ENCODE measurements at regions not wholly inside any gene's neighbourhood (a gene's known extent, or its start where the extent isn't known, plus 50 kb on each side); places are given as distances from the start of the nearest gene placed in this dataset.

DNA sequence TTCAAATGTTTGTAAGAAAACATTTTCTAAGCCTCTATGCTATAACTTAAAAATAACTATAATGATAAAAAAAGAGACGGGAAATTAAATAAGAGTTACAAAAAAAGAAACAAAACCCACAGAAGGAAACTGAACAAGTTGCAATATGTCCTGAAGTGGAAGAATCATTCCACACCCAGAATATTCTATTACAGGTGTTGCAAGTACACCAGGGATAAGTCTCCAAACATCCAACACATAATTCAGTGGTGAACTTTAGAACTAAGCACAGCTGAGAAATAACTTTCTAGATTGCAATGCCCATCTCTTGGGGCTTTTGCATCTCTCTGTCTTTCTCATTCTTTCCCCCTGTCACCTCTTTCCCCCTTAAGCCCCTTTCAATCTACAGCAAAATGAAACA, 325.2 kb downstream of the BRINP1 start:
- CTCF ChIA-PET: no interaction called here

DNA sequence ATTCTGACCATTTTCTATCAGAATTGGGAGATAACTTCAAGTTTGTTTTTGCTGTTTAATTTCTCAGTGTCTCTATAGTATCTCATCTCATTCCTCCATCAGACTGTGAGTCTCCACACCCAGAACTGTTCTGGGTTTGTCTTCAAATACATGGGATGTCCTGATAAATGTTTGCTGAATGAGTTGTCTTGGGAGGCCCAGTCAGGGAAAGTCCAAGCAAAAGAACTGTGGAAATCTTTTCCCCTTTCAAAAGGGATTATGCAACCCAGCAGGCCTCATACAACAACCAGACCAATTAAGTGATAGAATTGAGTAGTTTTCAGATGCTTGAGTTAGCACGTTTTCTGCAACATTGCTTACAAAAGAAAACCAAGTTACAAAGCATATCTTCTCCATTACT, 324.4 kb downstream of the BRINP1 start:
- POLR2A ChIA-PET (ENCODE audit: unreplicated experiment): no interaction called here
- Histone ChIP-seq H3K27ac (no peak overlapping the region), H3K4me1 (replicated peaks; ENCODE audit: insufficient read depth) (no peaks in the 10 kb centered on the region), H3K79me2 (ENCODE audit: low read depth) (no peaks in the 10 kb centered on the region), H3K9me2 (ENCODE audit: insufficient read depth) (no peaks in the 10 kb centered on the region), H3K4me3 (no peak overlapping the region), H3K9me3 (ENCODE audit: insufficient read depth, low read depth) (no peaks in the 10 kb centered on the region), H4K20me1 (ENCODE audit: insufficient read depth) (no peaks in the 10 kb centered on the region), H3K4me2 (no peak overlapping the region), H2AFZ (no peak overlapping the region), H3K27me3 (ENCODE audit: insufficient read depth, low read depth) (no peaks in the 10 kb centered on the region), H3K36me3 (ENCODE audit: low read depth) (no peaks in the 10 kb centered on the region), H3F3A (ENCODE audit: insufficient read depth, low read depth) (no peaks in the 10 kb centered on the region)
- CTCF ChIA-PET: no interaction called here
- TF ChIP-seq EZH2 (IDR thresholded peaks at IDR 0.05; ENCODE audit: low read depth) (no peak), CTCF (conservative IDR thresholded peaks at IDR 0.05) (no peak)
- no TSS peak for BruUV-seq (replicated peaks)
- DNase-seq: no peak
- intact Hi-C loops (cut with micrococcal nuclease; ENCODE audit: unreplicated experiment): no loop called here

More for the DNA sequence above, 325.2 kb downstream of the BRINP1 start:
- no peaks in the 10 kb centered on the region for H3F3A ChIP-seq (ENCODE audit: insufficient read depth, low read depth)
- H2AFZ ChIP-seq: no peak overlapping the region
- no peaks in the 10 kb centered on the region for H4K20me1 ChIP-seq (ENCODE audit: insufficient read depth)
- no peaks in the 10 kb centered on the region for H3K9me2 ChIP-seq (ENCODE audit: insufficient read depth)
- no peaks in the 10 kb centered on the region for H3K79me2 ChIP-seq (ENCODE audit: low read depth)
- intact Hi-C loops (cut with micrococcal nuclease; ENCODE audit: unreplicated experiment): no loop called here
- H3K36me3 ChIP-seq (ENCODE audit: low read depth): no peaks in the 10 kb centered on the region
- no peaks in the 10 kb centered on the region for H3K4me1 ChIP-seq (replicated peaks; ENCODE audit: insufficient read depth)
- TF ChIP-seq EZH2 (IDR thresholded peaks at IDR 0.05; ENCODE audit: low read depth): no peak
- TF ChIP-seq CTCF (conservative IDR thresholded peaks at IDR 0.05): no peak
- no peak overlapping the region for H3K4me2 ChIP-seq
- no peaks in the 10 kb centered on the region for H3K9me3 ChIP-seq (ENCODE audit: insufficient read depth, low read depth)
- POLR2A ChIA-PET (ENCODE audit: unreplicated experiment): no interaction called here
- H3K27me3 ChIP-seq (ENCODE audit: insufficient read depth, low read depth): no peaks in the 10 kb centered on the region
- no peak overlapping the region for H3K27ac ChIP-seq
- no TSS peak for BruUV-seq (replicated peaks)
- no peak for DNase-seq
- no peak overlapping the region for H3K4me3 ChIP-seq

GRCh38 chr9:119047513-119048307, 321.5 kb downstream of the BRINP1 start:
- no TSS peak for BruUV-seq (replicated peaks)
- no peaks in the 10 kb centered on the region for H3F3A ChIP-seq (ENCODE audit: insufficient read depth, low read depth)
- CTCF ChIA-PET: no interaction called here

DNA sequence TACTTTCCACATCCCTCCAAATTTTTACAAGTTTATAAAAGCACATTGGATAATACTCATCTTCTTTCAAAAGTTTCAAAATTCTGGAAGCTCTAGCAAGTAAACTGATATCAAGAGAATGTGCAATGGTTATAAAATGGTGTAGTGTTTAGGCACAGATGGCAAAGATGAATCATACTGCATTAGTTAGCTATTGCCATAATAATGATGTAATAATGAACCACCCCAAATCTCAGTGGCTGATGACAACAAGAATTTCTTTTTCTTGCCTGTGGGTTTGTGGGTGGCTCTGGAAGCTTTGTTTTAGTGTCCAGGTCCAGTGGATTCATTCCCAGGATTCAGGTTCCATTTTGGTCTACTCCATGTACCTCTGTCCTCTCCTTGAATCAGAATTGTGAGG, 319.0 kb downstream of the BRINP1 start:
- ChIA-PET POLR2A (ENCODE audit: unreplicated experiment) (no interaction called here), CTCF (no interaction called here)
- intact Hi-C loops (cut with micrococcal nuclease; ENCODE audit: unreplicated experiment): no loop called here
- Histone ChIP-seq H3K36me3 (ENCODE audit: low read depth) (no peaks in the 10 kb centered on the region), H3K27ac (no peak overlapping the region), H3F3A (ENCODE audit: insufficient read depth, low read depth) (no peaks in the 10 kb centered on the region), H3K4me1 (replicated peaks; ENCODE audit: insufficient read depth) (no peaks in the 10 kb centered on the region), H4K20me1 (ENCODE audit: insufficient read depth) (no peaks in the 10 kb centered on the region), H3K9me3 (ENCODE audit: insufficient read depth, low read depth) (no peaks in the 10 kb centered on the region), H2AFZ (no peak overlapping the region), H3K9me2 (ENCODE audit: insufficient read depth) (no peaks in the 10 kb centered on the region), H3K4me2 (no peak overlapping the region), H3K4me3 (no peak overlapping the region), H3K79me2 (ENCODE audit: low read depth) (no peaks in the 10 kb centered on the region), H3K27me3 (ENCODE audit: insufficient read depth, low read depth) (no peaks in the 10 kb centered on the region)
- no peak for TF ChIP-seq EZH2 (IDR thresholded peaks at IDR 0.05; ENCODE audit: low read depth)
- no peak for TF ChIP-seq CTCF (conservative IDR thresholded peaks at IDR 0.05)
- no peak for DNase-seq
- BruUV-seq (replicated peaks): no TSS peak

More at GRCh38 chr9:119047513-119048307, 321.5 kb downstream of the BRINP1 start:
- POLR2A ChIA-PET (ENCODE audit: unreplicated experiment): no interaction called here
- no peaks in the 10 kb centered on the region for H3K9me3 ChIP-seq (ENCODE audit: insufficient read depth, low read depth)
- H3K79me2 ChIP-seq (ENCODE audit: low read depth): no peaks in the 10 kb centered on the region
- intact Hi-C loops (cut with micrococcal nuclease; ENCODE audit: unreplicated experiment): no loop called here
- no peak for DNase-seq
- no peak overlapping the region for H2AFZ ChIP-seq
- no peak overlapping the region for H3K27ac ChIP-seq
- no peaks in the 10 kb centered on the region for H4K20me1 ChIP-seq (ENCODE audit: insufficient read depth)
- H3K4me1 ChIP-seq (replicated peaks; ENCODE audit: insufficient read depth): no peaks in the 10 kb centered on the region
- no peaks in the 10 kb centered on the region for H3K9me2 ChIP-seq (ENCODE audit: insufficient read depth)
- no peak for TF ChIP-seq EZH2 (IDR thresholded peaks at IDR 0.05; ENCODE audit: low read depth)
- no peak overlapping the region for H3K4me2 ChIP-seq
- no peaks in the 10 kb centered on the region for H3K36me3 ChIP-seq (ENCODE audit: low read depth)
- H3K27me3 ChIP-seq (ENCODE audit: insufficient read depth, low read depth): no peaks in the 10 kb centered on the region
- H3K4me3 ChIP-seq: no peak overlapping the region
